ENCODE measurements at regions not wholly inside any gene's neighbourhood (a gene's known extent, or its start where the extent isn't known, plus 50 kb on each side); places are given as distances from the start of the nearest gene placed in this dataset.

- intact Hi-C loops (cut with micrococcal nuclease; ENCODE audit: unreplicated experiment) = no loop called here
- H3K9me3 ChIP-seq (ENCODE audit: control insufficient read depth, insufficient read depth, low read depth, low read length) = no peaks in the 10 kb centered on the region
- DNase-seq (ENCODE audit: low read depth, low spot score) (peak; percentile 20), ATAC-seq (no peak)
- no peaks in the 10 kb centered on the region for H3K27me3 ChIP-seq (ENCODE audit: control insufficient read depth, insufficient read depth, low read length)
- no peak overlapping the region for H3K4me3 ChIP-seq (ENCODE audit: low read depth in 2 of 2, low read length in 2 of 2)
- no TSS peak for BruUV-seq (replicated peaks)
- TF ChIP-seq SIN3A (IDR thresholded peaks at IDR 0.05; ENCODE audit: borderline replicate concordance, insufficient read depth, low read depth, low read length) = no peak
- TF ChIP-seq, protein P1, sequence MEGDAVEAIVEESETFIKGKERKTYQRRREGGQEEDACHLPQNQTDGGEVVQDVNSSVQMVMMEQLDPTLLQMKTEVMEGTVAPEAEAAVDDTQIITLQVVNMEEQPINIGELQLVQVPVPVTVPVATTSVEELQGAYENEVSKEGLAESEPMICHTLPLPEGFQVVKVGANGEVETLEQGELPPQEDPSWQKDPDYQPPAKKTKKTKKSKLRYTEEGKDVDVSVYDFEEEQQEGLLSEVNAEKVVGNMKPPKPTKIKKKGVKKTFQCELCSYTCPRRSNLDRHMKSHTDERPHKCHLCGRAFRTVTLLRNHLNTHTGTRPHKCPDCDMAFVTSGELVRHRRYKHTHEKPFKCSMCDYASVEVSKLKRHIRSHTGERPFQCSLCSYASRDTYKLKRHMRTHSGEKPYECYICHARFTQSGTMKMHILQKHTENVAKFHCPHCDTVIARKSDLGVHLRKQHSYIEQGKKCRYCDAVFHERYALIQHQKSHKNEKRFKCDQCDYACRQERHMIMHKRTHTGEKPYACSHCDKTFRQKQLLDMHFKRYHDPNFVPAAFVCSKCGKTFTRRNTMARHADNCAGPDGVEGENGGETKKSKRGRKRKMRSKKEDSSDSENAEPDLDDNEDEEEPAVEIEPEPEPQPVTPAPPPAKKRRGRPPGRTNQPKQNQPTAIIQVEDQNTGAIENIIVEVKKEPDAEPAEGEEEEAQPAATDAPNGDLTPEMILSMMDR (IDR thresholded peaks at IDR 0.05) = no peak
- peak; percentile 83 for TF ChIP-seq TCF7L2 (IDR thresholded peaks at IDR 0.05; ENCODE audit: low read depth, low read length)
- no peak for TF ChIP-seq POLR2AphosphoS5 (IDR thresholded peaks at IDR 0.05; ENCODE audit: low read depth, low read length)
- POLR2A ChIA-PET = no interaction called here
- in situ Hi-C loops (cut with HindIII; ENCODE audit: low pct_unique_long_range_greater_than_20kb, low sequenced_read_pairs) = no loop called here
- H3K27ac ChIP-seq (ENCODE audit: low read length) = no peak overlapping the region
- CTCF ChIA-PET = interaction anchor here (0.5 to 0.9 kb wide), 4 partner anchors 52 to 123 kb away, joined by 3 to 5 read pairs (median 3); no protein-coding TSS in a partner anchor
- peaks cover 15% of the 10 kb centered on the region for H3K4me1 ChIP-seq (ENCODE audit: control insufficient read depth, insufficient read depth, low read length)
- no peaks in the 10 kb centered on the region for H3K36me3 ChIP-seq (ENCODE audit: control insufficient read depth, insufficient read depth, low read length)
Observed at GRCh38 chr20:33914919-33915318, 78.8 kb upstream of the RALY start.

DNA sequence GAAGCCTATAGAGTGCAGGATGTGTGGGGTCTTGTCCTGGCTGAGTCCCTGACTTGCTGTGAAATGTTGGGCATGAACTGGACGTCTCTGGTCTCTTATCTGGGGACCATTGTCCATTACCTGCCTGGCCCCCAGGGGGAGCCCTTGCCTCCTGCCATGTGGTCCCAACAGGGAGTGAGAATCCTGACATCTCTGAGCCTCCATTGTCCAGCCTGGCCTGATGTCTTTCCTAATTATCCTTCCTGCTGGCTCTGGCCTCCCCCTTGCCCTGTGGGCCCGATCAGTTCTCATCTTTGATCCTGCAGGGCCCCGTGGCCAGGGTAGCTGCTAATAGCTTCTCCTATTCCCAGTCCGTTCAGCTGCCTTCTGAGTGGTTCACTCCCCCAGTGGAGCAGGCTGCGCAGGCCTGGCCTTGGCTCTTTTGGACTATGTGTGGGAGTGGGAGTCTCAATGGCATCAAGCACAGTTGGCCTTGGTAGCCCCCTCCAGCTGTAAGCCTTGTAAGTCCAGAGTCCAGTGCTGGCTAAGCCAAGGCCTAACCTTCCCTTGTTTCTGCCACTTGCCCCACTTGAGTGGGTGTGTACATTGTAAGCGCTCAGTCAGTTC lies 77.9 kb upstream of the RALY start:
- H3K9me3 ChIP-seq (ENCODE audit: control insufficient read depth, insufficient read depth, low read depth, low read length) = no peaks in the 10 kb centered on the region
- intact Hi-C loops (cut with micrococcal nuclease; ENCODE audit: unreplicated experiment) = no loop called here
- no TSS peak for BruUV-seq (replicated peaks)
- no peaks in the 10 kb centered on the region for H3K36me3 ChIP-seq (ENCODE audit: control insufficient read depth, insufficient read depth, low read length)
- H3K4me3 ChIP-seq (ENCODE audit: low read depth in 2 of 2, low read length in 2 of 2) = no peak overlapping the region
- TF ChIP-seq, protein P1 (IDR thresholded peaks at IDR 0.05) = peak; percentile 86
- TF ChIP-seq POLR2AphosphoS5 (IDR thresholded peaks at IDR 0.05; ENCODE audit: low read depth, low read length) = no peak
- TF ChIP-seq TCF7L2 (IDR thresholded peaks at IDR 0.05; ENCODE audit: low read depth, low read length) = no peak
- ChIA-PET POLR2A (no interaction called here), CTCF (no interaction called here)
- peaks cover 9% of the 10 kb centered on the region for H3K4me1 ChIP-seq (ENCODE audit: control insufficient read depth, insufficient read depth, low read length)
- H3K27ac ChIP-seq (ENCODE audit: low read length) = peak overlapping the region; percentile 40; the same call in 1 of the 2 replicates
- in situ Hi-C loops (cut with HindIII; ENCODE audit: low pct_unique_long_range_greater_than_20kb, low sequenced_read_pairs) = no loop called here
- DNase-seq (ENCODE audit: low read depth, low spot score) (peak; percentile 18), ATAC-seq (peak; percentile 87)
- H3K27me3 ChIP-seq (ENCODE audit: control insufficient read depth, insufficient read depth, low read length) = no peaks in the 10 kb centered on the region

DNA sequence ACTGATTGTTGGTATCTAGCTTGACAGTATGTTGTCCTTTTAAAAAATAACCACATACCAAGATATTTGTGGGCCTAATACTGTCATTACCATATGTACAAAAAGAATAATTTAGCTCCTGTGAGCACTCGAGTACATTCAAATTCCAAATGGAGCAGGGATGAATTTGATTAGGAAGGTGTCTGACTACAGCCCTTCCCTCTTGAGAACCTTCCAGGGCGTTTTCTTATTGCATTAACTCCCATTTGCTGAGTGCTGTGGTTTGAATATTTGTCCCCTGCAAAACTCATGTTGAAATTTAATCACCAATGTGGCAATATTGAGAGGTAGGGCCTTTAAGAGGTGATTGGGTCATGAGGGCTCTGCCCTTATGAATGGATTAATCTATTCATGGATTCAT lies 76.9 kb upstream of the RALY start:
- Histone ChIP-seq H3K27me3 (ENCODE audit: control insufficient read depth, insufficient read depth, low read length) (no peaks in the 10 kb centered on the region), H3K4me3 (ENCODE audit: low read depth in 2 of 2, low read length in 2 of 2) (no peak overlapping the region), H3K9me3 (ENCODE audit: control insufficient read depth, insufficient read depth, low read depth, low read length) (no peaks in the 10 kb centered on the region), H3K4me1 (ENCODE audit: control insufficient read depth, insufficient read depth, low read length) (peaks cover 8% of the 10 kb centered on the region), H3K27ac (ENCODE audit: low read length) (no peak overlapping the region), H3K36me3 (ENCODE audit: control insufficient read depth, insufficient read depth, low read length) (no peaks in the 10 kb centered on the region)
- ATAC-seq = no peak
- no TSS peak for BruUV-seq (replicated peaks)
- in situ Hi-C loops (cut with HindIII; ENCODE audit: low pct_unique_long_range_greater_than_20kb, low sequenced_read_pairs) (no loop called here), intact Hi-C loops (cut with micrococcal nuclease; ENCODE audit: unreplicated experiment) (no loop called here)
- ChIA-PET POLR2A (no interaction called here), CTCF (no interaction called here)
- DNase-seq (ENCODE audit: low read depth, low spot score) = no peak
- TF ChIP-seq REST (IDR thresholded peaks at IDR 0.05; ENCODE audit: insufficient read depth in 1 of 2, low read depth in 2 of 2, low read length in 1 of 2) = no peak
- no peak for TF ChIP-seq TCF7L2 (IDR thresholded peaks at IDR 0.05; ENCODE audit: low read depth, low read length)
- TF ChIP-seq, protein P1 (IDR thresholded peaks at IDR 0.05) = no peak
- no peak for TF ChIP-seq SIN3A (IDR thresholded peaks at IDR 0.05; ENCODE audit: borderline replicate concordance, insufficient read depth, low read depth, low read length)
- no peak for TF ChIP-seq POLR2AphosphoS5 (IDR thresholded peaks at IDR 0.05; ENCODE audit: low read depth, low read length)

Data from Panc1 (cell line).